Neuronal stem cell (in vitro differentiated cells): ENCODE measurements at regions not wholly inside any gene's neighbourhood (a gene's known extent, or its start where the extent isn't known, plus 50 kb on each side); places are given as distances from the start of the nearest gene placed in this dataset.

Experiments used
- DNase-seq: peaks from one replicate; pipeline ENCODE4 v3.0.0-alpha.2; 2013; ENCODE audit warnings: low spot score
- H2AFZ ChIP-seq: one replicate; pipeline ENCODE4 v1.6.1; 2013; ENCODE audit warnings: mild to moderate bottlenecking, low read length, inconsistent platforms
- H2AK5ac ChIP-seq: 2 replicates; pipeline ENCODE4 v1.6.1; 2013; ENCODE audit warnings: low read depth, mild to moderate bottlenecking, inconsistent platforms, low read length, moderate library complexity, mixed read lengths
- H2BK120ac ChIP-seq: 2 replicates; pipeline ENCODE4 v1.6.1; 2013; ENCODE audit warnings: low read depth, mild to moderate bottlenecking, inconsistent platforms, low read length, moderate library complexity, mixed read lengths
- H2BK12ac ChIP-seq: one replicate; pipeline ENCODE4 v1.6.1; 2013; ENCODE audit warnings: low read length, inconsistent platforms
- H2BK15ac ChIP-seq: 2 replicates; pipeline ENCODE4 v1.6.1; 2013; ENCODE audit warnings: mild to moderate bottlenecking, low read length, inconsistent platforms, mixed read lengths
- H2BK5ac ChIP-seq: one replicate; pipeline ENCODE4 v1.6.1; 2013; ENCODE audit warnings: inconsistent platforms, mild to moderate bottlenecking, low read length, moderate library complexity
- H3K14ac ChIP-seq: one replicate; pipeline ENCODE4 v1.6.1; 2013; ENCODE audit warnings: low read length, inconsistent platforms
- H3K18ac ChIP-seq: 2 replicates; pipeline ENCODE4 v1.6.1; 2013; ENCODE audit warnings: low read length, inconsistent platforms
- H3K23ac ChIP-seq: 2 replicates; pipeline ENCODE4 v1.6.1; 2013; ENCODE audit warnings: low read depth, mild to moderate bottlenecking, mixed read lengths, low read length, inconsistent platforms; ENCODE audit not compliant: poor library complexity
- H3K27ac ChIP-seq: replicated peaks from 3 replicates; pipeline ENCODE4 v1.5.1; 2013; ENCODE audit warnings: low read length, inconsistent platforms
- H3K27me3 ChIP-seq, 3 experiments: 2 replicates each; pipeline ENCODE4 v1.6.1; 2013; ENCODE audit warnings: low read length in 3 of 3, mild to moderate bottlenecking in 2 of 3, inconsistent platforms in 1 of 3, low read depth in 1 of 3, mixed read lengths in 1 of 3, moderate library complexity in 1 of 3; ENCODE audit not compliant: control insufficient read depth in 3 of 3, insufficient read depth in 3 of 3
- H3K36me3 ChIP-seq, 2 donors: replicated peaks in 1 of 2; 2 replicates each; pipeline ENCODE4 v1.6.1; 2013; ENCODE audit warnings: low read length in 2 of 2; ENCODE audit not compliant: control insufficient read depth in 2 of 2, insufficient read depth in 2 of 2
- H3K4ac ChIP-seq: 2 replicates; pipeline ENCODE4 v1.6.1; 2013; ENCODE audit warnings: inconsistent platforms, mild to moderate bottlenecking, low read length, moderate library complexity
- H3K4me1 ChIP-seq, 2 donors: 1 replicate in 1 of 2; 2 replicates in 1 of 2; pipeline ENCODE4 v1.6.1; 2013; ENCODE audit warnings: low read length in 2 of 2, low read depth in 1 of 2; ENCODE audit not compliant: control insufficient read depth in 2 of 2, insufficient read depth in 1 of 2
- H3K4me2 ChIP-seq: one replicate; pipeline ENCODE4 v1.6.1; 2013; ENCODE audit warnings: mild to moderate bottlenecking, low read length, inconsistent platforms; ENCODE audit not compliant: insufficient read depth, poor library complexity, severe bottlenecking
- H3K4me3 ChIP-seq, 2 donors: 2 replicates each; pipeline ENCODE4 v1.5.1; 2013; ENCODE audit warnings: low read length in 2 of 2, mild to moderate bottlenecking in 2 of 2, inconsistent platforms in 1 of 2, moderate library complexity in 1 of 2
- H3K79me1 ChIP-seq: one replicate; pipeline ENCODE4 v1.6.1; 2013; ENCODE audit warnings: low read depth, mild to moderate bottlenecking, inconsistent platforms, low read length, moderate library complexity
- H3K9ac ChIP-seq: one replicate; pipeline ENCODE4 v1.6.1; 2013; ENCODE audit warnings: mild to moderate bottlenecking, low read depth, low read length, inconsistent platforms; ENCODE audit not compliant: poor library complexity
- H3K9me3 ChIP-seq, 2 donors: replicated peaks in 1 of 2; 2 replicates each; pipeline versions ENCODE3 to v1.6.1; 2013; ENCODE audit warnings: low read length in 2 of 2, mild to moderate bottlenecking in 2 of 2, inconsistent platforms in 1 of 2, low read depth in 1 of 2, mixed read lengths in 1 of 2, moderate library complexity in 1 of 2; ENCODE audit not compliant: control insufficient read depth in 2 of 2, insufficient read depth in 1 of 2
- H4K8ac ChIP-seq: one replicate; pipeline ENCODE4 v1.6.1; 2013; ENCODE audit warnings: low read depth, mild to moderate bottlenecking, inconsistent platforms, low read length, moderate library complexity
- H4K91ac ChIP-seq: one replicate; pipeline ENCODE4 v1.6.1; 2013; ENCODE audit warnings: low read length, low read depth, mild to moderate bottlenecking, inconsistent platforms; ENCODE audit not compliant: poor library complexity
- WGBS, 2 donors: extraction: QIAGEN DNeasy Blood & Tissue Kit; methylation state at CpG; one replicate each; pipeline ENCODE4 v1.1.7; 2013; ENCODE audit warnings: missing lambda C conversion rate in 2 of 2, mixed read lengths in 1 of 2; ENCODE audit not compliant: insufficient read length in 2 of 2, insufficient replicate concordance in 1 of 2; ENCODE audit errors: extremely low coverage in 2 of 2; 5-methylcytosine and 5-hydroxymethylcytosine counted together

DNA sequence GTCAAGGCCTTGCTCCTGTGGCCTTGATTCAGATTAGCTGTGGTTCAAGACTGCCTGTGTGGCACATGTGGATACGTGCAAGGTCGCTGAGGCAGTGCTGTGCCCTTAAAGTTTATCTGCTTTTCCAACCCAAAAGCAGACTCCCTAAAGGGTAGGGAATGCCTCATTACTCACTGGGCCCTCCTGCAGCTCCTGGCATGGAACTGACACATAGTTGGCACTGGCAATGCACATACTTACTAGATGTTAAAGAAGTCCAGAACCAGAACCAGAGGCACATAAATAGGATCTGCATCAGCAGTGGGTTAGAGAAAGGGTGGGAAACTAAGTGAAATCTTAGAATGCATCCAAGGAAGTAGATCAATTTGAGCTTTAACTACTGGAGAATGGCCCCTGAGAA lies 90.6 kb upstream of the MLN start:
- Histone ChIP-seq H4K91ac (no peak overlapping the region), H3K4ac (no peak overlapping the region), H3K36me3 (no peaks in the 10 kb centered on the region), H2BK120ac (no peak overlapping the region), H3K4me1 (no peaks in the 10 kb centered on the region), H4K8ac (no peak overlapping the region), H3K4me3 (no peak overlapping the region), H3K23ac (no peak overlapping the region), H3K4me2 (no peak overlapping the region), H3K9ac (no peak overlapping the region), H3K18ac (no peak overlapping the region), H2BK12ac (no peak overlapping the region), H2BK5ac (no peak overlapping the region), H3K27ac (no peak overlapping the region), H2AK5ac (no peak overlapping the region), H3K27me3 (peaks cover 0 to 26% (median 0%) of the 10 kb centered on the region in 3 experiments), H3K14ac (no peak overlapping the region), H3K9me3 (peaks cover 0 to 1% of the 10 kb centered on the region in 2 donors), H2BK15ac (no peak overlapping the region), H3K79me1 (no peaks in the 10 kb centered on the region), H2AFZ (no peak overlapping the region)
- no peak for DNase-seq
- WGBS, 2 donors: no CpG with 5 or more reads among the region's 2 CpGs

DNA sequence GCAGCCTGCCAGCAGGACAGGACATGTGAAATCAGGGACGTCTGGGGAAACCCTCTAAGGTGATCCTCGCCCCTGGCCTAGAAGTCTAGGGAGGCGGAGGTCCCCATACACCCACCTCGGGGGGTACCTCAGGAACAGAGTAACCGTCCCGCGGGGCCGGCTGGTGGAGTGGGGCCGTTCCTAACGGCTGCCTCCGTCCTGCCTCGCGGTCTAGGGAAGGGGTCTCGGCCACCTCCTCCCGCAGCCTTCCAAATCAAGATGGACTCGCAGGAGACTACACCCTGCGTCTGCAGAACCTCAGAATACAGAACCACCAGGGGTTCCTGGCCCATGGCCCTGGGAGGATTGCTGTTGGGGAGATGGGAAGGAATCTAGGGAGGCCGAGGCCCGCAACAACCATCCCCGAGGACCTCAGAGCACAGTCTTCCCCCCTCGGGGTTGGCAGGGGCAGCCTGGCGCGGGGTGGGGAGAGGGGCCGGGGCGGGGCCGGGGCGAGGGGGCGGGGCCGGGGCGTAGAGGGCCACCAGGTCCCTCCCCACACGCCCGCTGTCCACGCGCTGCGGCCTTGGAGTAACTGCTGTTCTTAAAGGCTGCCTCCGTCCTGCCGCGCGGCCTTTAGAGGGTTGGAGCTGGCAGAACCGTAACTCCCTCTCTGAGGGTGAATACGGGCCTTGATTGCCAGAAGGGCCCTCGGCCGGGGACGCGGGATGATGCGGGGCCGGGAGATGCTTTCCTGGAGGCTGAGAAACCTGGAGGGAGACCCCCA lies 89.0 kb upstream of the MLN start:
- no peak overlapping the region for H2BK15ac ChIP-seq
- H3K4me1 ChIP-seq: no peaks in the 10 kb centered on the region
- H3K4me3 ChIP-seq: no peak overlapping the region
- H2BK12ac ChIP-seq: no peak overlapping the region
- no peak overlapping the region for H3K18ac ChIP-seq
- no peak overlapping the region for H3K4me2 ChIP-seq
- H2BK120ac ChIP-seq: no peak overlapping the region
- no peak overlapping the region for H3K9ac ChIP-seq
- H3K36me3 ChIP-seq: no peaks in the 10 kb centered on the region
- DNase-seq: no peak
- H3K4ac ChIP-seq: no peak overlapping the region
- WGBS, 2 donors: no CpG with 5 or more reads among the region's 47 CpGs
- H4K91ac ChIP-seq: no peak overlapping the region
- H3K9me3 ChIP-seq: peaks cover 0 to 1% of the 10 kb centered on the region in 2 donors
- no peak overlapping the region for H2BK5ac ChIP-seq
- peaks cover 0 to 27% (median 0%) of the 10 kb centered on the region in 3 experiments for H3K27me3 ChIP-seq
- H3K79me1 ChIP-seq: no peaks in the 10 kb centered on the region
- H2AFZ ChIP-seq: no peak overlapping the region
- no peak overlapping the region for H3K14ac ChIP-seq
- H3K27ac ChIP-seq: no peak overlapping the region
- H3K23ac ChIP-seq: no peak overlapping the region
- no peak overlapping the region for H2AK5ac ChIP-seq
- no peak overlapping the region for H4K8ac ChIP-seq

DNA sequence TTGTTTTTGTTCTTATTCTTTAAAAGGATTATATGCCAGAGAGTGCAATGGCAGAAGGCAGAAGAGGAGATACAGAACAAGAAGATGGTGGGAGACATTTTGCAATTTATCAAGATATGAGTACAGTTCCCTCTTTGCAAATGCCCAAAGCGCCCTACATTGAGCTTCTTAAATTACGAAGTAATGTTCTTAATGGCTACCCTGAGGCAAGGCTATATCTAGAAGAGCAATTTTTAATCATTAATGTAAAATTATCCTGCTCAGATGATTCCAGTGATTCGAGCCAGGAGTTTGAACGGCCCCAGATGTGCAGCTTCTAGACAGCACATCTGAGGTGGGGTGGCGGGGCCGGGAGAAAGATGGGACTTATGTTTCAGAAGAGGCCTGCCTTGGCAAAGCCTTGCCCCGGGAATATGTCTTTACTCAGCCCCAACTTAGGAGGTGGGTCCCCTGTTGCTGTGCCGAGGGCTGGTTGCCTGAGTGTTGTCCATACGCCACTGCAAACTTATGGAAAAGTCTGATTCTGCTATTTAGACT lies 84.9 kb upstream of the MLN start:
- H2BK120ac ChIP-seq: no peak overlapping the region
- H3K27ac ChIP-seq: no peak overlapping the region
- WGBS, 2 donors: no CpG with 5 or more reads among the region's 9 CpGs

DNA sequence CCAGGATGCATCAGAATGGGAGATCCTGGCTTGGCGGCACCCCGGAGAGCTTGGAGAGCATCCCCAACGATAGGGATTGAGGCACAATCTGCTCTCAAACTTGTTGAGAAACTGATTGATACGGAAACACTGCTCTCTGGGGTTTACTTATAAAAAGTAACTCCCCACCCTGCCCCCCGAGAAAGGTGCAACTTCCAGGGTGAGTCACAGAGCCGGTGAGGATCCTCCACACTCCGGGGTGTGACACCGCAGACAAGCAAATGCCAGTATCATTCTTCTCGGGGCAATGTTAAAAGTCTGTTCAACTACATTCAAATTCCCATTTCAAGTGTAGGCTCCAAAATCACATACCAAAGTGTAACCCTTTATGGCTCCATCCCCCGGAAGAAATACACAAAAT lies 84.4 kb upstream of the MLN start:
- DNase-seq: no peak
- H3K23ac ChIP-seq: no peak overlapping the region
- no peak overlapping the region for H3K18ac ChIP-seq
- no peak overlapping the region for H3K4me3 ChIP-seq
- H2BK12ac ChIP-seq: no peak overlapping the region
- peaks cover 0 to 23% (median 0%) of the 10 kb centered on the region in 3 experiments for H3K27me3 ChIP-seq
- no peaks in the 10 kb centered on the region for H3K4me1 ChIP-seq
- H3K9ac ChIP-seq: no peak overlapping the region
- no peak overlapping the region for H2BK15ac ChIP-seq
- H3K4me2 ChIP-seq: no peak overlapping the region
- no CpG with 5 or more reads among the region's 10 CpGs for WGBS, 2 donors
- no peak overlapping the region for H3K14ac ChIP-seq
- no peak overlapping the region for H2AK5ac ChIP-seq
- H3K4ac ChIP-seq: no peak overlapping the region
- H3K79me1 ChIP-seq: no peaks in the 10 kb centered on the region
- no peak overlapping the region for H2BK120ac ChIP-seq
- no peaks in the 10 kb centered on the region for H3K9me3 ChIP-seq
- H3K36me3 ChIP-seq: no peaks in the 10 kb centered on the region
- H3K27ac ChIP-seq: no peak overlapping the region
- no peak overlapping the region for H2BK5ac ChIP-seq
- no peak overlapping the region for H2AFZ ChIP-seq
- no peak overlapping the region for H4K8ac ChIP-seq
- no peak overlapping the region for H4K91ac ChIP-seq

More for the DNA sequence above, 84.9 kb upstream of the MLN start:
- H3K4ac ChIP-seq: no peak overlapping the region
- H3K79me1 ChIP-seq: no peaks in the 10 kb centered on the region
- H3K9me3 ChIP-seq: peaks cover 0 to 1% of the 10 kb centered on the region in 2 donors
- no peaks in the 10 kb centered on the region for H3K4me1 ChIP-seq
- no peaks in the 10 kb centered on the region for H3K36me3 ChIP-seq
- no peak overlapping the region for H3K23ac ChIP-seq
- H2BK5ac ChIP-seq: no peak overlapping the region
- H3K4me2 ChIP-seq: no peak overlapping the region
- H4K91ac ChIP-seq: no peak overlapping the region
- no peak overlapping the region for H2BK12ac ChIP-seq
- H3K18ac ChIP-seq: no peak overlapping the region
- H2AK5ac ChIP-seq: no peak overlapping the region
- no peak overlapping the region for H4K8ac ChIP-seq
- DNase-seq: no peak
- H3K14ac ChIP-seq: no peak overlapping the region
- H3K9ac ChIP-seq: no peak overlapping the region
- H3K4me3 ChIP-seq: no peak overlapping the region
- H2AFZ ChIP-seq: no peak overlapping the region
- peaks cover 0 to 23% (median 0%) of the 10 kb centered on the region in 3 experiments for H3K27me3 ChIP-seq
- no peak overlapping the region for H2BK15ac ChIP-seq
